RWPE1 (cell line): ENCODE measurements at regions not wholly inside any gene's neighbourhood (a gene's known extent, or its start where the extent isn't known, plus 50 kb on each side); places are given as distances from the start of the nearest gene placed in this dataset.
"Not testable (repeated sequence)": the region's sequence is repeated elsewhere in the genome, so short reads cannot be mapped to it uniquely, and the experiment has no call there.

ENCODE experiments used
- CTCF ChIA-PET: fragments of 350-600 bp; sonication (Branson Sonifier 250); formaldehyde crosslinking; extraction: SDS; loops from one replicate; lab custom pipeline; 2021; lab: Yijun Ruan, JAX
- POLR2A ChIA-PET: fragments of 400-600 bp; formaldehyde crosslinking; extraction: SDS; loops from one replicate; lab custom pipeline; 2020; ENCODE audit warnings: antibody characterized with exemption; ENCODE audit not compliant: low non-redundant PET; lab: Yijun Ruan, JAX
- DNase-seq: peaks from one replicate; pipeline ENCODE4 v3.0.0; 2012; ENCODE audit warnings: low spot score
- H3K27ac ChIP-seq: fragments of 450-650 bp; 2 replicates; pipeline ENCODE4 v1.5.1; 2017
- CTCF ChIP-seq: fragments of 450-650 bp; conservative IDR thresholded peaks from 2 replicates; pipeline ENCODE4 v1.5.1; 2017; ENCODE audit warnings: low read depth, mild to moderate bottlenecking

GRCh38 chr3:106104078-106104477 is 235.3 kb upstream of the CBLB start:
- no peak for DNase-seq
- ChIA-PET CTCF (no interaction called here), POLR2A (interaction anchor here (0.6 kb wide), 1 partner anchor 522 kb away, joined by 3 read pairs; no protein-coding TSS in a partner anchor)
- no peak overlapping the region for H3K27ac ChIP-seq
- TF ChIP-seq CTCF, result no peak

GRCh38 chr3:106108925-106109324 is 240.1 kb upstream of the CBLB start:
- TF ChIP-seq CTCF, result no peak
- CTCF ChIA-PET, result no interaction called here
- H3K27ac ChIP-seq, result no peak overlapping the region
- POLR2A ChIA-PET, result no interaction called here
- no peak for DNase-seq

GRCh38 chr3:106112561-106112960 is 243.7 kb upstream of the CBLB start:
- CTCF ChIA-PET, POLR2A ChIA-PET, H3K27ac ChIP-seq, DNase-seq: not testable (repeated sequence)

GRCh38 chr3:106113747-106114146 is 244.9 kb upstream of the CBLB start:
- DNase-seq, result no peak
- CTCF ChIA-PET, result no interaction called here
- TF ChIP-seq CTCF, result no peak
- POLR2A ChIA-PET, result no interaction called here
- no peak overlapping the region for H3K27ac ChIP-seq

- ChIA-PET POLR2A (no interaction called here), CTCF (no interaction called here)
- H3K27ac ChIP-seq, result no peak overlapping the region
- no peak for TF ChIP-seq CTCF
- DNase-seq, result no peak
Observed at GRCh38 chr3:106114220-106114619, 245.4 kb upstream of the CBLB start.

GRCh38 chr3:106114848-106115247 is 246.0 kb upstream of the CBLB start:
- ChIA-PET POLR2A (no interaction called here), CTCF (no interaction called here)
- no peak overlapping the region for H3K27ac ChIP-seq
- no peak for DNase-seq
- TF ChIP-seq CTCF, result no peak

GRCh38 chr3:106115557-106115956 is 246.7 kb upstream of the CBLB start:
- ChIA-PET CTCF (no interaction called here), POLR2A (no interaction called here)
- no peak for DNase-seq
- H3K27ac ChIP-seq, result no peak overlapping the region
- TF ChIP-seq CTCF, result no peak
